ENCODE measurements at regions not wholly inside any gene's neighbourhood (a gene's known extent, or its start where the extent isn't known, plus 50 kb on each side); places are given as distances from the start of the nearest gene placed in this dataset.

GRCh38 chr6:120874422-120874821, 459.9 kb downstream of the TBC1D32 start:
- TF ChIP-seq CTCF (conservative IDR thresholded peaks at IDR 0.05 in 1 of 2, IDR thresholded peaks at IDR 0.05 in 1 of 2; ENCODE audit: low read depth in 1 of 2, low read length in 2 of 2) (no peak), EZH2 (IDR thresholded peaks at IDR 0.05; ENCODE audit: low read length, missing control alignments) (no peak)
